ENCODE measurements at regions not wholly inside any gene's neighbourhood (a gene's known extent, or its start where the extent isn't known, plus 50 kb on each side); places are given as distances from the start of the nearest gene placed in this dataset.

DNA sequence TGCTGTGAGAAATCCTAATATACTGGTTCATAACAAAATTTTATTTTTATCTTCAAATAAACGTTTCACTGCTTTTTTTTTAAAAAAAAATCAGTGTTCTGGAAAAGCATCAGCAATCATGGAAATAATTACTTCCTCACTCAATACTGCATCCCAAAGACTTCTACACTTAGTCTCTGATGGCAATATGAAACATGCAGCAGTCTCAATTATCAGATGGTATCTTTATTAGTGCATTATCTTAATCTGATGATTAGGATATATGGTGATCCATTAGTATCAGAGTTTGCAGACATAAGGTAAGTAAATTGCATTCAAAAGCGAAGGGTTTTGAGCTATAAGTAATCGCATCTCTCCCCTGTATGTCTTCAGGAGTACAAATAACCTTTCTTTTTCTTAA is 218.3 kb upstream of the EDNRB start:
- no peaks in the 10 kb centered on the region for H4K20me1 ChIP-seq (ENCODE audit: insufficient read depth, low read length)
- WGBS (ENCODE audit: low lambda C conversion rate): 3% methylated on average over 3 of the region's 3 CpGs
- TF ChIP-seq REPIN1 (CRISPR knock-in tag; IDR thresholded peaks at IDR 0.05; ENCODE audit: borderline replicate concordance, low read depth) (no peak), STAT5B (CRISPR knock-in tag; IDR thresholded peaks at IDR 0.05) (no peak), SIN3A (IDR thresholded peaks at IDR 0.05; ENCODE audit: borderline replicate concordance, low read depth, low read length) (no peak), ZFP36L1 (CRISPR knock-in tag; IDR thresholded peaks at IDR 0.05) (no peak), MAFK (conservative IDR thresholded peaks at IDR 0.05 in 1 of 2, IDR thresholded peaks at IDR 0.05 in 1 of 2; ENCODE audit: low read length in 2 of 2) (no peak)
- TF ChIP-seq, protein P1, sequence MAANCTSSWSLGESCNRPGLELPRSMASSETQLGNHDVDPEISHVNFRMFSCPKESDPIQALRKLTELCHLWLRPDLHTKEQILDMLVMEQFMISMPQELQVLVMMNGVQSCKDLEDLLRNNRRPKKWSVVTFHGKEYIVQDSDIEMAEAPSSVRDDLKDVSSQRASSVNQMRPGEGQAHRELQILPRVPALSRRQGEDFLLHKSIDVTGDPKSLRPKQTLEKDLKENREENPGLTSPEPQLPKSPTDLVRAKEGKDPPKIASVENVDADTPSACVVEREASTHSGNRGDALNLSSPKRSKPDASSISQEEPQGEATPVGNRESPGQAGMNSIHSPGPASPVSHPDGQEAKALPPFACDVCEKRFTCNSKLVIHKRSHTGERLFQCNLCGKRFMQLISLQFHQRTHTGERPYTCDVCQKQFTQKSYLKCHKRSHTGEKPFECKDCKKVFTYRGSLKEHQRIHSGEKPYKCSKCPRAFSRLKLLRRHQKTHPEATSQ (CRISPR knock-in tag; IDR thresholded peaks at IDR 0.05; ENCODE audit: borderline replicate concordance): no peak
- TF ChIP-seq, protein P2, sequence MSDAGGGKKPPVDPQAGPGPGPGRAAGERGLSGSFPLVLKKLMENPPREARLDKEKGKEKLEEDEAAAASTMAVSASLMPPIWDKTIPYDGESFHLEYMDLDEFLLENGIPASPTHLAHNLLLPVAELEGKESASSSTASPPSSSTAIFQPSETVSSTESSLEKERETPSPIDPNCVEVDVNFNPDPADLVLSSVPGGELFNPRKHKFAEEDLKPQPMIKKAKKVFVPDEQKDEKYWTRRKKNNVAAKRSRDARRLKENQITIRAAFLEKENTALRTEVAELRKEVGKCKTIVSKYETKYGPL (CRISPR knock-in tag; IDR thresholded peaks at IDR 0.05): no peak
- no peaks in the 10 kb centered on the region for H3K79me2 ChIP-seq (ENCODE audit: insufficient read depth, low read length)
- DNase-seq (ENCODE audit: low spot score) (no peak), FAIRE-seq (no peak), ATAC-seq (no peak)
- intact Hi-C loops (cut with micrococcal nuclease; ENCODE audit: unreplicated experiment): loop anchor here (1.0 to 2.0 kb wide), 2 partner anchors 841 to 920 kb away; no protein-coding TSS in a partner anchor
- CTCF ChIA-PET (ENCODE audit: low intra/inter-chr PET ratio, low total read pairs): interaction anchor here (3.6 kb wide), 1 partner anchor 841 kb away, joined by 25 read pairs; no protein-coding TSS in a partner anchor
- no peaks in the 10 kb centered on the region for H3K4me1 ChIP-seq (ENCODE audit: insufficient read depth, low read length)
- H3K4me2 ChIP-seq (ENCODE audit: low read depth, low read length): no peak overlapping the region
- no peak overlapping the region for H3K27ac ChIP-seq (ENCODE audit: extremely low read length, insufficient read depth, low read length)
- H3K36me3 ChIP-seq (replicated peaks in 1 of 2; ENCODE audit: control insufficient read depth in 1 of 2, insufficient read depth in 2 of 2, low read length in 2 of 2): no peaks in the 10 kb centered on the region
- H3K9ac ChIP-seq (ENCODE audit: insufficient read depth, low read depth, low read length): no peak overlapping the region
- no peak overlapping the region for H2AFZ ChIP-seq (ENCODE audit: low read length)
- no peaks in the 10 kb centered on the region for H3K9me3 ChIP-seq (ENCODE audit: low read length)
- H3K27me3 ChIP-seq (ENCODE audit: control insufficient read depth in 1 of 2, insufficient read depth in 2 of 2, low read length in 2 of 2): no peaks in the 10 kb centered on the region
- POLR2A ChIA-PET: no interaction called here
- H3K4me3 ChIP-seq (replicated peaks in 1 of 3; ENCODE audit: insufficient read depth in 1 of 3, low read depth in 2 of 3, low read length in 3 of 3): no peak overlapping the region
- no TSS peak for BruUV-seq (replicated peaks)
- in situ Hi-C loops (cut with HindIII; ENCODE audit: extremely low pct_ligation_motif_present, low pct_unique_long_range_greater_than_20kb): no loop called here

All from HepG2 (cell line).